ENCODE measurements at regions not wholly inside any gene's neighbourhood (a gene's known extent, or its start where the extent isn't known, plus 50 kb on each side); places are given as distances from the start of the nearest gene placed in this dataset.

DNA sequence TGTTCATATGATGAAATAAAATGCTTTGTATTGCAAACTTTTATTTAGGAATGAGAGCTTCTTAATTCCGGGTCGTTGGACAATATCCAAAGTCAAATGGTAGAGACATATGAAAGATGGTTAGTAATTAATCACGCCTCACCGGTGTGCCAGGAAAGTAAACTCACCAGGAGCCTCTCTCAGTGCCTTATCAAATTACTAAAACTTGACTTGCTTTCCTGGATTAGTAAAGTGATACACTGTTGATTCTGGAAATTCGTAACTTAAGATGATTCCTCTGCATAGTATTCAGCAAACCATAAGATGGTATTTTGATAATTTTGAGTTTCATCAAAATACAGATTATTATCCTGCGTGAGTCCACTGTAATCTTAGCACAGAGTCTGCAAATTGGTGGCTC, 115.2 kb downstream of the PAX1 start:
- no peak for DNase-seq

DNA sequence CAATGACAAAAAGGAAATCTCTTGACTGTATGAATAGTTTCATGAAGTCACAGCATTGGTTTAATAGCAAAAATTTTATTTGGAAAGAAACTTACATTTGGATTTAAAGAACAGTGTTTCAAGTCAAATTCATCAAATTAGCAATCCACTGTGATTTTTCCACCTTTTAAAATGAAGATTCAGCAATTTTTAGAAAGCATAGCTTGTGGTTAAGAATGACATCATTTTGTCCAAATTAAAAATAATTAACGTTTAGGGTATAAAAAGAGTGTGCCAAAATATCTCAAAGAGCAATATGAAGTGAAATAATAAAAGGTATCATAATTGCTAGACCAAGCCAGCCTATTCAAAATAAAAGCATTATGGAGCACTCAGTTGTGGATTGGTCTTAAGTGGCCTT, 114.6 kb downstream of the PAX1 start:
- DNase-seq = no peak

DNA sequence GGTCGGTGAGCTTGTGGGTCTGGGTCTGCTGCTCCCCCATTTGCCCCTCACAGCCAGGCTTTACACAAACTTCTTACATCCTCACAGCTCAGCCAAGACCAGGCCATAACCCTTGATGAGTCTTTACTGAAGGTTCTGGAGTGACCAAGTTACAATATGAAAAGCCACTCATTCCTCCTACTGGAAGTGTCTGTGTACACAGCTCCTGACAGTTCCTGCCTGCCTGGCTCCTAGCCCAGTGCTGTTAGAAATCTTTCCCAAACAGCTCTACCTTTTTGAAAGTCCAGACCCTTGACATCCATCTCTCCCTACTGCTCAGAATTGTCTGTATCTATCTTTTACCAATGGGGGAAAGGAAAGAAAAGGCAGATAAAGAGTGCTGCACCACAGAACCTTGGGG, 106.9 kb downstream of the PAX1 start:
- DNase-seq = no peak

DNA sequence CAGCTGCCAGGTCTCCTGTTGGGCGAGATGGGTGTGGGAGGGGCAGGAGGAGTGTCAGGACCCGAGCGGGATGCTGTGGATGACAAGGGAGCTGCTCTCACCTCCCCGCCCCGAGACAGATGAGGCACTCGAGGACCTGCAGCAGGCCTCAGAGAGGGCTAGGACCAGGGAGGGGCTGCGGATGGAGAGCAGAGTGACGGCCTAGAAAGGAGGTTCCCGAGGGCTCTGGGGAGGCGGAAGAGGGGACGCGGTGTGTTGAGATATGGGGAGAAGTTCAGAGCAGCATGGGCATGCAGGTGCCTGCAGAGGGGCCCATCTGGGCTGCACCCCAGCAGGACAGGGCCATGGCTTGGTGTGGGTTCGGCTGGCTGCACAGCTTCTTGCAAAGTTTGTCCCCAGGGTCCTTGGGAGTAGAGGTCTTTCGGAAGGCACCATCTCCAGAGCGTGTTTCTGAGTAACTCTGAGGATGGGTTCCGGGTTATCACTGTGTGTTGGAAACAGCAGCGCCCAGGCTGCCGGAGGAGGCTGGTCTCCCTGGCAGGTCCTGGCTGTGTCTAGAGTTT, 104.6 kb downstream of the PAX1 start:
- no peak for DNase-seq

DNA sequence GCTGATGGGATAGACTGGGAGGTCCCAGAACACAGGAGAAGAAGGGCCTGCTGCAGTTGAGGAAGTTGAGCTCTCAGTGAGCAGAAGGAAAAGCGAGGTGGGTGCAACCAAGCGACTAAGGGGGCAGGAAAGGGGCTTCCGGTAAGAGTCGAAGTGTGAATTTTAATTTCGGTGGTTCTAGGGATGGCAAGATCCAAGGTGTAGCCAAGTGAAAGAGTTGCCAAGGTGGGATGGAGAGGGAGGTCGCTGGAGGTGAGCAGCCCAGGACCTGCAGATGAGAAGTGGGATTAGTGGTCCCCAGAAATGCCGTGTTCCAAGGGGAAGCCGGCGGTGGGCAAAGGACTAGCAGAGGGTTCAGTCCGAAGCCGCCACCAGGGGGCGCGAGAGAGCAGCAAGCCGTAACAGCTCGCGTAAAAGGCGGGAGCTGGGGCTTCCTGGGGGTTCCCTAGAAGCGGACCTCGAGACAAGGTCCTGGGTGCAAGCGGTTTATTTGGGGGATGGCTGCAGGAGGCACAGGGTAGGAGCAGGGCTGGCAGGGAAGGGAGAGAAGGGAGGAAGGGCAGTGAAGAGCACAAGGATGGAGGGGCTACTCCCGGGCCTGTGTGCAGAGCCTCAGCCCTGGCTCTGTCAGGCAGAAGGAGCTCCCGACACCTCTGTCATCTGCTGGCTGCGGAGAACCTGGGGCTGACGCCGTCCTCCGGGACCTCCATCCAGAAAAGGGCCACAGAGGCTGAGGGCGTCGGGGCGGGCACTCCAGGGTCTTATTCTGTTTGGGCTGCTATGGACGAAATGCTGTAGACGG, 103.6 kb downstream of the PAX1 start:
- DNase-seq = no peak

DNA sequence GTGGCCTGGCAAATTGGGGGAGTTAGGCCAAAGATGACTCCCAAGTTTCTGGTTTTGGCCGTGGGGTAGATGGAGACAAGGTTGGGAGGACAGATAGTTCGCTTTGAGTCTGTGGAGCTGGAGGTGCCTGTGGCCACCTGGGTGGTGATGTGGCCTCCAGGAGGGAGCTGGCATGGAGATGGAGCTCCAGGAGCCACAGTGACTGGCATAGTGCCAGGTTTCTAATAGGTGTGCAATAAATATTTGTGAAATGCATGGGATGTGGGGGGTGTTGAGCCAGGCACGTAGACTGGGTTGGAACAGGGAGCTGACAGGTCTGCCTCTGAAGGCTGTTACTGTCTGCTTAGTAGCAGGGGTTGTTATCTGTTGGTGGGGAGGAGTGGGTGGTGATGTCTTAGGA, 102.7 kb downstream of the PAX1 start:
- no peak for DNase-seq

DNA sequence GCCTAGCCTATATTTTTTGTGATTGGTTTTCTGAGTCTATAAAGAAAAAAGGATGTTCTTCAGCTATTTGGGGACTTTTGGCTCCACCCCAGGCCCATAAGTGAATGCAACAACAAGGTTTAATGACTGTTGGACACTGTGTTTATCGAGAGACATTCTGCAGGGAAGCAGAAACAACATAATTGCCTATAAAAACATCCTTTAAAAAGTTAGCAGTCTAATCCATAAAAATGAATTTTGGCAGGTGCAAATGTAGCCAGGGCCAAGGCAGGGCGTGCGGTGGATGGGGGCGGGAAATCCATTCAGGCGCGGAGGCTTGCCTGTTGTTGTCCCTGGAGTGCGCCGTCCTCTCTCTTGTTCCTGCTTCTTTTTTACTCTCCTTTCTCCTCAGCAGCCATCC, 99.3 kb downstream of the PAX1 start:
- no peak for DNase-seq

DNA sequence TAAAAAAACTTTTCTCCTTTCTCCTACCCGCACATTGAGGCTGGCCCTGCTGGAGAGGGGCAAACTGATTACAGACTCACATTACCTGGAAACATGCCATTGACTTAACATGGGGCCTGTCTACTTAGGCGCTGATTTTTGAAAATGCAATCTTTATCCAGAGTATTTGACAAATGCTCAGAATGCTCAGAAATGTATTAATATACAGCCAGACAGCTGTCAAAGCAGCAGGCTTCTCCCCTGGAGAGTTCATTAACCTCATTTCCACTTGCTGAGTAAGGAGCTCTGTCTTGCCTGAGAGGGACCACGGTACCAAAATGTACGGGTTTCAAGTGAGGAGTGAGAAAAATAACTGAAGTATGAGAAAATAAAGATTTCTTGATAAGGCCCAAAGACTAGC, 95.7 kb downstream of the PAX1 start:
- no peak for DNase-seq

DNA sequence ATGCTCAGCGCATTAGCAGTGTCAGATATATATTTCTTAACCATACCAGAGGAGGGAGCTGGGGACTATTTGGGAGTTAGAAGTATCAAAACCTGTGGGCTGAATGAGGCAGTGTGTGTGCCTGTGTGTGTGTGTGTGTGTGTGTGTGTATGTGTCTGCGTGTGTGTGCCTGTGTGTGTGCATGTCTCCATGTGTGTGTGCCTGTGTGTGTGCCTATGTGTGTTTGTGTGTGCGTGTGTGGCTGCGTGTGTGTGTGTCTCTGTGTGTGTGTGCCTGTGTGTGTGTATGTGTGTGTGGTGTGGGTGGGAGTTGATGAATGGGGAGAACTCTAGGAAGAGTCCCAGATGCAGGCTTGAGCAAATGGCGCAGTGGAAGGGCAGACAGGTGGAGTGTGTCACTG, 92.9 kb downstream of the PAX1 start:
- no peak for DNase-seq

DNA sequence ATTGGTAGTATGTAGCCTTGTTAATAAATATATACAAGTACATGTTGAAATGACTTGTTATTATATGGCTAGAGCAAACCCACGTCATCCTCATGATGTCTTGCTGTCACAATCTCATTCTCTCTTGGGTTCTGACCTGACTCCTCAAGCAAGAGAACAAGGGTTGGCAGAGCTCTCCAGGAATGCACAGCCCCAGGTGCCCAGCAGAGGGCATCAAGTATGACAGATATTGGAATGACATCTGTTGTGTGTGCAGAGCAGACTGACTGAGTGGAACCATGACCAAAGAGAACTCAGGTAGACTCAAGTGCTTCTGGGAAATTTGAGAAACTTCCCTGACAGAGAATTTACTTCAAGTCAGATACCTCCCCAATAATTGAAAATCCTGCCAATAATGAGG, 90.6 kb downstream of the PAX1 start:
- no peak for DNase-seq

DNA sequence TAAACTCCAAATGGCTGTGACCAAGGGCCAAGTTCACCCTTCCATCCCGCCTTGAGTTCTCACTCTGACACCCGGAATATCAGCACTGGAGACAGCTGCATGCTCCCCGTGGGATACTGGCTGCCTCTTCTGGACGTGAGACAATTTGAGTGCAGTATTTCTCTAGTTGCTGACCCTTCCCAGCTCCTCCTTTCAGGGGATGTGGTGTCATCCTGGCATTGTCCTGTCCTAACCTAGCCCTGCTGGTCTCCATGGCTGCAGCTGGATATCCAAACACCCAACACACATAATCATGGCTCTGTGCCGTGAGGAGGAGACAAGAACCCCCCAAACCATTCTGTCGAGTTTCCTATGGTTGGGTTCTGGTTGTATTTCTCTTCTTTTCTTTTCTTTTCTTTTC, 82.6 kb downstream of the PAX1 start:
- DNase-seq = no peak

DNA sequence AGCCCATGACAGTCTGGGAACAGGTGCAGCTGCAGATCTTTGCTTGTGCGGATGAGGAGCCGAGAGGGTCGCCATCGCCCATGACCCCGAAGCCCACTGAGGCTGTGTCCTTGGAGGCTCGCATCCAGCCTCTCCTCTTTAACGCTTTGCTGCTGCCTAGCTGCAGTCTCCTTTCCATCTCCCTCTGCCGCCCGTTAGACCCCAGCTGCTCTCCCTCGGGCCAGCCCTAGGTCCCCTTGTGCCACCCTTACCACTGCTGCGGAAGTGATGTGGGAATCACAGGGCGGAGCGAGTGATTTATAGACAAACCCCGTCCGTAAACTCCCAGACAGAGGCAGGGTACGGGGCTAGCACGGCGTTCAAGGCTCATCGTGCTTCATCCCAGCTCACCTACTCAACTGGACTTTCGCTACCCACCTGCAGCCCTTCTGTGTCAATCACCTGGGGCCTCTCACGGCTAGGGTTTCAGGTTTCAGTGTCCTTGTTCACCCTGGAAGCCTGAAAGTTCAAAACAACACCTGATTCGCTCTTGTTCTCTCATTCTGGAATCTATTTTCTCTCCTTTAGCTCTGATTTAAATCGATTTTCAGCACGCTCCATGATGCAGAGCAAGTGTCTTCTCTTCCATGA, 76.1 kb downstream of the PAX1 start:
- no peak for DNase-seq

DNA sequence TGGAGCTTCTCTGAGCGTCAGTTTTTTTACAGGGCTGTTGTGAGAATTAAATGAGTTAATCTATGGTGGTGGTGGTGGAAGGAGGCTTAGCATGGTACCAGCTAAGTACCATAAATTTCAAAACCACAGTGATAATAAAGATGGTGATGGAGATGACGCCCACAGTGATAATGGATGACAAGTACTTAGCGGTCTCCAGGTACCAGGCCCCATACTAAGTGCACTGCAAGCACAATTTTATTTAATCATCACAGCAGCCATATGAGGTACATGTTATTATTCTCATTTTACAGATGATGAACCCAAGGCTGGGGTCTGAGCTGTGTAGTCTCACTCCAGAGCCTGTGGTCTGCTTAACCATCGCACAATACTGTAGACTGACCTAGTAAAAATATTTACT, 75.1 kb downstream of the PAX1 start:
- DNase-seq = no peak

All from CD4-positive, alpha-beta T cell treated with Interferon gamma for 1 hour (primary cell).